ENCODE measurements at regions not wholly inside any gene's neighbourhood (a gene's known extent, or its start where the extent isn't known, plus 50 kb on each side); places are given as distances from the start of the nearest gene placed in this dataset.

DNA sequence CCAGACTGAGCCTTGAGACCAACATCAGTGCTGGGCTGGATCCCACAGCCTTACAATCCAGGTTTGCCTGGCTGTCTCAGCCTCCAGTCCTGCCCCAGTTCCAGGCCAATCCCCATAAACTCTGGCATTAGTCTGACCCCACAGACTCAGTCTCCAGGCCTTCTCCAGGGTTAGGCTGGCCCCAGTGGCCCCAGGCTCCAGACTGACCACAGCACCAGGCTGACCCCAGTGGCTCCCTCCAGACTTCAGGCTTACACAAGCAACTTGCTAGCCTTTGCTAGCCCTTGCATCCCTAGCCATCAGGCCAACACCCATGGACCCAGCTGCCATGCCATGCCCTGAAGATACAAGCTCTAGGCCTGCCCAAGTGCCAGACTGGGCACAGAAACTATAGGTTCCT, 1326.0 kb upstream of the C9orf72 start:
- no peak overlapping the region for H3K4me3 Mint-ChIP-seq
- H3K4me1 Mint-ChIP-seq = no peaks in the 10 kb centered on the region
- no peaks in the 10 kb centered on the region for H3K27me3 Mint-ChIP-seq (ENCODE audit: low read depth)
- H3K9me3 Mint-ChIP-seq = no peaks in the 10 kb centered on the region
- H3K27ac Mint-ChIP-seq = no peak overlapping the region
- H3K36me3 Mint-ChIP-seq (ENCODE audit: low read depth) = no peaks in the 10 kb centered on the region
- TF ChIP-seq CTCF (IDR thresholded peaks at IDR 0.05; ENCODE audit: unreplicated experiment in 3 of 3) = no peak

GRCh38 chr9:28899926-28900325, 1326.6 kb upstream of the C9orf72 start:
- Mint-ChIP-seq H3K4me3 (no peak overlapping the region), H3K4me1 (no peaks in the 10 kb centered on the region), H3K27me3 (ENCODE audit: low read depth) (no peaks in the 10 kb centered on the region), H3K9me3 (no peaks in the 10 kb centered on the region), H3K27ac (no peak overlapping the region), H3K36me3 (ENCODE audit: low read depth) (no peaks in the 10 kb centered on the region)
- no peak for TF ChIP-seq CTCF (IDR thresholded peaks at IDR 0.05; ENCODE audit: unreplicated experiment in 3 of 3)

- no peak for TF ChIP-seq CTCF (IDR thresholded peaks at IDR 0.05; ENCODE audit: unreplicated experiment in 3 of 3)
- Mint-ChIP-seq H3K36me3 (ENCODE audit: low read depth) (no peaks in the 10 kb centered on the region), H3K27me3 (ENCODE audit: low read depth) (no peaks in the 10 kb centered on the region), H3K4me3 (no peak overlapping the region), H3K27ac (no peak overlapping the region), H3K9me3 (no peaks in the 10 kb centered on the region), H3K4me1 (no peaks in the 10 kb centered on the region)
Observed at GRCh38 chr9:28900406-28900805, 1327.1 kb upstream of the C9orf72 start.

GRCh38 chr9:28909526-28909925, 1336.2 kb upstream of the C9orf72 start:
- Mint-ChIP-seq H3K27ac (no peak overlapping the region), H3K36me3 (ENCODE audit: low read depth) (no peaks in the 10 kb centered on the region), H3K4me1 (no peaks in the 10 kb centered on the region), H3K4me3 (no peak overlapping the region), H3K9me3 (no peaks in the 10 kb centered on the region), H3K27me3 (ENCODE audit: low read depth) (no peaks in the 10 kb centered on the region)
- no peak for TF ChIP-seq CTCF (IDR thresholded peaks at IDR 0.05; ENCODE audit: unreplicated experiment in 3 of 3)

DNA sequence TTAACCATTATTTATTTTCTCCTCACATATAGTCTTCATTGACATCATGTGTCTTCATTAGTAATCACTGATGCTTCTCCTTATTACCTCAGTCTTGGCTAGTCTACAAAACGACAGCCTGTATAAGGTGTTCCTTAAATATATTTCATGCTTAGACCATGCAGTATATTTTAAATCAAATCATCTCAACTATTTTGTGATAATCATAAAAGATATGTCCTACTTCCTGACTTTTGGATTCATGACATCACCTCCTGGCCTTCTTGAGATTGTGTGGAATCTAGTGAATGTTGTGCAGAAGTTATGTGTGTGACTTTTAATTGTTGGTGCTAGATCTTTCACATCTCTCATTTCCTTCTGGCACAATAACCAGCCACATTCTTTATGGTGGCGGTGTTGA, 1339.3 kb upstream of the C9orf72 start:
- Mint-ChIP-seq H3K4me3 (no peak overlapping the region), H3K27me3 (ENCODE audit: low read depth) (no peaks in the 10 kb centered on the region), H3K9me3 (no peaks in the 10 kb centered on the region), H3K4me1 (no peaks in the 10 kb centered on the region), H3K36me3 (ENCODE audit: low read depth) (no peaks in the 10 kb centered on the region), H3K27ac (no peak overlapping the region)
- no peak for TF ChIP-seq CTCF (IDR thresholded peaks at IDR 0.05; ENCODE audit: unreplicated experiment in 3 of 3)

- TF ChIP-seq CTCF (IDR thresholded peaks at IDR 0.05; ENCODE audit: unreplicated experiment in 3 of 3) = no peak
- Mint-ChIP-seq H3K4me1 (no peaks in the 10 kb centered on the region), H3K4me3 (no peak overlapping the region), H3K36me3 (ENCODE audit: low read depth) (no peaks in the 10 kb centered on the region), H3K27ac (no peak overlapping the region), H3K9me3 (no peaks in the 10 kb centered on the region), H3K27me3 (ENCODE audit: low read depth) (no peaks in the 10 kb centered on the region)
Observed at GRCh38 chr9:28915202-28915930, 1342.1 kb upstream of the C9orf72 start.
